B cell (primary cell): ENCODE measurements at regions not wholly inside any gene's neighbourhood (a gene's known extent, or its start where the extent isn't known, plus 50 kb on each side); places are given as distances from the start of the nearest gene placed in this dataset.

Experiments
- ATAC-seq: fragments of 200-7000 bp; cut with Tn5 transposase; one replicate; pipeline ENCODE4 v1.10.0; 2021; ENCODE audit warnings: low read depth, mild to moderate bottlenecking, moderate number of reproducible peaks, moderate library complexity
- CTCF ChIA-PET: fragments of 350-600 bp; sonication (Branson Sonifier 250); formaldehyde crosslinking; loops from one replicate; lab custom pipeline; 2021; ENCODE audit warnings: antibody characterized with exemption, inconsistent platforms; lab: Charles Lee
- POLR2A ChIA-PET: fragments of 350-600 bp; sonication (Branson Sonifier 250); formaldehyde crosslinking; loops from one replicate; lab custom pipeline; 2021; ENCODE audit warnings: antibody characterized with exemption; lab: Charles Lee
- DNase-seq: peaks from one replicate; pipeline ENCODE4 v3.0.0; 2013
- H2AFZ ChIP-seq: 2 replicates; pipeline ENCODE4 v1.6.1; 2012; ENCODE audit warnings: mild to moderate bottlenecking, low read depth, low read length; ENCODE audit not compliant: insufficient read depth, poor library complexity, severe bottlenecking
- H3K27ac ChIP-seq, 2 donors: 1 replicate in 1 of 2; 2 replicates in 1 of 2; pipeline ENCODE4 v1.5.1; 2012 to 2013; ENCODE audit warnings: low read length in 2 of 2, mild to moderate bottlenecking in 2 of 2, moderate library complexity in 1 of 2
- H3K27me3 ChIP-seq, 4 experiments: fragments of 200-600 bp in 1 of 4; sonication (generic) in 1 of 4; replicated peaks in 1 of 4; 1 replicate in 2 of 4; 2 replicates in 2 of 4; pipeline versions ENCODE4 v1.6.1 to v1.7.0; 2013 to 2016; ENCODE audit warnings: low read length in 3 of 4, mild to moderate bottlenecking in 2 of 4, mixed read lengths in 1 of 4, moderate library complexity in 1 of 4; ENCODE audit not compliant: insufficient read depth in 4 of 4, control insufficient read depth in 3 of 4; ENCODE audit errors: control extremely low read depth in 1 of 4
- H3K36me3 ChIP-seq, 2 experiments: replicated peaks in 1 of 2; 1 replicate in 1 of 2; 2 replicates in 1 of 2; pipeline versions ENCODE4 v1.6.1 to v1.7.1; 2013; ENCODE audit warnings: low read length in 1 of 2; ENCODE audit not compliant: insufficient read depth in 2 of 2, control insufficient read depth in 1 of 2; ENCODE audit errors: control extremely low read depth in 1 of 2, extremely low read depth in 1 of 2
- H3K4me1 ChIP-seq, 2 donors: fragments of 200-600 bp in 1 of 2; sonication (generic) in 1 of 2; 1 replicate in 1 of 2; 2 replicates in 1 of 2; pipeline versions ENCODE4 v1.5.1 to v1.6.1; 2013 to 2017; ENCODE audit warnings: low read length in 2 of 2; ENCODE audit not compliant: control insufficient read depth in 2 of 2, insufficient read depth in 2 of 2
- H3K4me2 ChIP-seq: replicated peaks from 2 replicates; pipeline ENCODE3; 2012; ENCODE audit warnings: mild to moderate bottlenecking, low read depth, low read length; ENCODE audit not compliant: poor library complexity, severe bottlenecking
- H3K4me3 ChIP-seq, 5 experiments: fragments of 200-600 bp in 1 of 5; sonication (generic) in 1 of 5; 1 replicate in 3 of 5; 2 replicates in 2 of 5; pipeline versions ENCODE4 v1.5.1 to v1.7.0; 2011 to 2016; ENCODE audit warnings: low read length in 4 of 5, mild to moderate bottlenecking in 4 of 5, low read depth in 2 of 5, control low read depth in 1 of 5, moderate library complexity in 1 of 5; ENCODE audit not compliant: insufficient read depth in 1 of 5; ENCODE audit errors: control extremely low read depth in 1 of 5, extremely low read depth in 1 of 5
- H3K79me2 ChIP-seq: fragments of 200-600 bp; sonication (generic); one replicate; pipeline ENCODE4 v1.6.0; 2016; ENCODE audit warnings: low read length; ENCODE audit not compliant: control insufficient read depth, insufficient read depth
- H3K9ac ChIP-seq: fragments of 200-600 bp; sonication (generic); 2 replicates; pipeline ENCODE4 v1.6.1; 2017; ENCODE audit warnings: mild to moderate bottlenecking, low read length, moderate library complexity
- H3K9me3 ChIP-seq, 3 donors: one replicate each; pipeline versions ENCODE4 v1.6.1 to v1.7.1; 2013; ENCODE audit warnings: low read length in 2 of 3; ENCODE audit not compliant: control insufficient read depth in 2 of 3, insufficient read depth in 1 of 3; ENCODE audit errors: control extremely low read depth in 1 of 3
- H4K20me1 ChIP-seq: 2 replicates; pipeline ENCODE4 v1.6.0; 2012; ENCODE audit warnings: mild to moderate bottlenecking, low read length; ENCODE audit not compliant: insufficient read depth, control insufficient read depth, poor library complexity, severe bottlenecking
- H3K27ac Mint-ChIP-seq: one replicate; pipeline ENCODE4 v1.8.0; 2021; ENCODE audit warnings: mixed read lengths
- H3K27me3 Mint-ChIP-seq: one replicate; pipeline ENCODE4 v1.8.0; 2021; ENCODE audit warnings: mixed read lengths
- H3K4me1 Mint-ChIP-seq: one replicate; pipeline ENCODE4 v1.8.0; 2021; ENCODE audit warnings: mixed read lengths
- H3K4me3 Mint-ChIP-seq: one replicate; pipeline ENCODE4 v1.8.0; 2021; ENCODE audit warnings: mixed read lengths
- H3K9me3 Mint-ChIP-seq: one replicate; pipeline ENCODE4 v1.8.0; 2022; ENCODE audit warnings: mixed read lengths; ENCODE audit not compliant: insufficient read depth
- CTCF ChIP-seq: fragments of 200-600 bp; IDR thresholded peaks from one replicate; pipeline ENCODE4 v1.8.0; 2022; ENCODE audit warnings: antibody characterized with exemption, mild to moderate bottlenecking
- EZH2 ChIP-seq: IDR thresholded peaks from 2 replicates; pipeline ENCODE4 v1.6.1; 2012; ENCODE audit warnings: borderline replicate concordance, low read depth, mild to moderate bottlenecking, moderate library complexity, low read length; ENCODE audit not compliant: insufficient read depth, poor library complexity, severe bottlenecking
- WGBS: methylation state at CpG from one replicate; pipeline ENCODE4 v1.1.5; 2013; ENCODE audit warnings: missing lambda C conversion rate; ENCODE audit not compliant: insufficient coverage; 5-methylcytosine and 5-hydroxymethylcytosine counted together
- intact Hi-C: fragments of 100-400 bp; cut with micrococcal nuclease; formaldehyde crosslinking; loops from one replicate; pipeline ENCODE4 v1.10.0; 2022

- no peaks in the 10 kb centered on the region for H3K36me3 ChIP-seq
- Mint-ChIP-seq H3K27ac (no peak overlapping the region), H3K4me3 (no peak overlapping the region), H3K4me1 (peaks cover 22% of the 10 kb centered on the region), H3K9me3 (no peaks in the 10 kb centered on the region), H3K27me3 (no peaks in the 10 kb centered on the region)
- no peak for TF ChIP-seq EZH2
- TF ChIP-seq CTCF = no peak
- 97% methylated on average over 15 of the region's 19 CpGs for whole genome bisulfite sequencing
- no peak overlapping the region for H3K9ac ChIP-seq
- no peaks in the 10 kb centered on the region for H4K20me1 ChIP-seq
- ATAC-seq = no peak
- no peak for DNase-seq
- no peak overlapping the region for H2AFZ ChIP-seq
- no peak overlapping the region for H3K4me3 ChIP-seq
- intact Hi-C loops = no loop called here
- H3K9me3 ChIP-seq = peaks cover 0 to 2% (median 0%) of the 10 kb centered on the region in 3 donors
- ChIA-PET CTCF (interaction anchor here (1.2 to 1.5 kb wide), 2 partner anchors 8 to 16 kb away, joined by 3 to 6 read pairs; no protein-coding TSS in a partner anchor), POLR2A (no interaction called here)
- H3K4me1 ChIP-seq = no peaks in the 10 kb centered on the region
- no peak overlapping the region for H3K27ac ChIP-seq
- H3K4me2 ChIP-seq = no peak overlapping the region
- H3K27me3 ChIP-seq = no peaks in the 10 kb centered on the region
- no peaks in the 10 kb centered on the region for H3K79me2 ChIP-seq
Observed at GRCh38 chr4:3362431-3363287, 69.8 kb downstream of the RGS12 start.
